ENCODE measurements at regions not wholly inside any gene's neighbourhood (a gene's known extent, or its start where the extent isn't known, plus 50 kb on each side); places are given as distances from the start of the nearest gene placed in this dataset.

- no peak for ATAC-seq
These were observed 312.9 kb upstream of the RUNX1 start for GRCh38 chr21:35361988-35362387.

GRCh38 chr21:35360870-35361570, 311.9 kb upstream of the RUNX1 start:
- H3K36me3 ChIP-seq, result no peaks in the 10 kb centered on the region
- no peaks in the 10 kb centered on the region for H3K27me3 ChIP-seq
- no peak for TF ChIP-seq CTCF (IDR thresholded peaks at IDR 0.05)
- no peak overlapping the region for H3K4me3 ChIP-seq
- H3K27ac ChIP-seq, result peak overlapping the region in 3 of 10 donors; percentile 19 to 59 (median 56)
- WGBS, 2 donors, result 79 to 81% methylated on average over 6 of the region's 6 CpGs
- H3K4me1 ChIP-seq, result peaks cover 0 to 7% (median 0%) of the 10 kb centered on the region in 9 donors
- no peak for DNase-seq
- ATAC-seq, result no peak
- intact Hi-C loops (cut with DNase I), result no loop called here
- H3K9me3 ChIP-seq, result peaks cover 0 to 8% (median 0%) of the 10 kb centered on the region in 11 donors

More at GRCh38 chr21:35361988-35362387, 312.9 kb upstream of the RUNX1 start:
- Histone ChIP-seq H3K27ac (no peak overlapping the region), H3K4me1 (peaks cover 0 to 7% (median 0%) of the 10 kb centered on the region in 9 donors), H3K36me3 (no peaks in the 10 kb centered on the region), H3K27me3 (no peaks in the 10 kb centered on the region), H3K4me3 (no peak overlapping the region), H3K9me3 (peaks cover 0 to 8% (median 0%) of the 10 kb centered on the region in 11 donors)
- TF ChIP-seq CTCF (IDR thresholded peaks at IDR 0.05), result no peak
- intact Hi-C loops (cut with DNase I), result no loop called here
- no peak for DNase-seq

- no peak overlapping the region for H3K4me3 ChIP-seq
- no peak for TF ChIP-seq CTCF (IDR thresholded peaks at IDR 0.05)
- H3K27ac ChIP-seq, result peak overlapping the region in 2 of 10 donors; percentile 29 to 59
- no peaks in the 10 kb centered on the region for H3K27me3 ChIP-seq
- peaks cover 0 to 8% (median 0%) of the 10 kb centered on the region in 11 donors for H3K9me3 ChIP-seq
- intact Hi-C loops (cut with DNase I), result no loop called here
- no peaks in the 10 kb centered on the region for H3K36me3 ChIP-seq
- ATAC-seq, result no peak
- peaks cover 0 to 7% (median 0%) of the 10 kb centered on the region in 9 donors for H3K4me1 ChIP-seq
- no peak for DNase-seq
- 63 to 65% methylated on average over 2 of the region's 2 CpGs for WGBS, 2 donors
These were observed 310.0 kb upstream of the RUNX1 start for GRCh38 chr21:35359076-35359475.

- intact Hi-C loops (cut with DNase I), result no loop called here
- H3K4me3 ChIP-seq, result no peak overlapping the region
- ATAC-seq, result no peak
- peaks cover 0 to 8% (median 0%) of the 10 kb centered on the region in 11 donors for H3K9me3 ChIP-seq
- no peaks in the 10 kb centered on the region for H3K27me3 ChIP-seq
- H3K27ac ChIP-seq, result peak overlapping the region in 1 of 10 donors; percentile 59
- 80 to 85% methylated on average over 2 of the region's 2 CpGs for WGBS, 2 donors
- DNase-seq, result no peak
- peaks cover 0 to 7% (median 0%) of the 10 kb centered on the region in 9 donors for H3K4me1 ChIP-seq
- no peak for TF ChIP-seq CTCF (IDR thresholded peaks at IDR 0.05)
- no peaks in the 10 kb centered on the region for H3K36me3 ChIP-seq
These were observed 308.9 kb upstream of the RUNX1 start for GRCh38 chr21:35358008-35358407.

Data from heart right ventricle (tissue), 16 donors.